ENCODE measurements at regions not wholly inside any gene's neighbourhood (a gene's known extent, or its start where the extent isn't known, plus 50 kb on each side); places are given as distances from the start of the nearest gene placed in this dataset.
"Not testable (repeated sequence)": the region's sequence is repeated elsewhere in the genome, so short reads cannot be mapped to it uniquely, and the experiment has no call there.

- not testable (repeated sequence) for TF ChIP-seq CTCF (IDR thresholded peaks at IDR 0.05; ENCODE audit: insufficient read depth, low read depth, low read length); EZH2 (IDR thresholded peaks at IDR 0.05; ENCODE audit: insufficient read depth, low read length)
These were observed 125.4 kb upstream of the TPTE start for GRCh38 chr21:10395963-10396362.

Data from astrocyte (in vitro differentiated cells and primary cell).